CD4-positive, alpha-beta T cell treated with Interleukin-17A for 4 hours (primary cell): ENCODE measurements at regions not wholly inside any gene's neighbourhood (a gene's known extent, or its start where the extent isn't known, plus 50 kb on each side); places are given as distances from the start of the nearest gene placed in this dataset.
"Not testable (repeated sequence)": the region's sequence is repeated elsewhere in the genome, so short reads cannot be mapped to it uniquely, and the experiment has no call there.

Experiments
- DNase-seq: peaks from one replicate; pipeline ENCODE4 v3.0.0-alpha.2; 2020; ENCODE audit warnings: mixed read lengths

DNA sequence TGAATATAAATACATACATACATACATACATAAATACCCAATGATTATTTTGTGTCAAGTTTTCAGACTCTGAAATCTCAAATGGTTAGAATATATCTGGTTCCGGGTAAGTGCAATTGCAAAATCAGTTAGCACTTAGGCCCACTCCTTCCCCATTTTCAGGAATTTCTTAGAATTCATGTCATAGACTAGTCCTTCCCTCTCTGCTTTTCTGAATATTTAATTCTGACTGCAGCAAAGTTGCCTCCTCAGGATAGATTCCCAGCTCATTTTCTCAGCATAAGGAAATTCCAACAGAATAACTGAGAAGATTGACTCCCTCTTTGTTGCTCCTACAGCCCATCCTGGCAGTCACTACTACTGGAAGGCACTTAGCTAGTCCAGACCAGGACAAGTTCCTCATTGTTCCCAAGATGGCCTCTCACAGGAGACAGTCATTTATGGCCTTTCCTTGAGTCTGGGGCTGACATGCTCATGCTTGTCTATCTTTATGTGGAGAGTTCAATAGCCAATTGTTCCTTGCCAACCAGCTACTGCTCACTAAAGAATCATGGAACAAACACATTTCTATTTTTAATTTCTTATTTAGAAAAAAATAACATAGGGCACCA, 142.9 kb upstream of the ITGB1 start:
- DNase-seq: no peak

GRCh38 chr10:33099748-33100147, 141.7 kb upstream of the ITGB1 start:
- no peak for DNase-seq

GRCh38 chr10:33098951-33099663, 141.1 kb upstream of the ITGB1 start:
- DNase-seq: no peak

- DNase-seq: no peak
Observed at GRCh38 chr10:33095867-33096815, 138.1 kb upstream of the ITGB1 start.

- no peak for DNase-seq
Observed at GRCh38 chr10:33094263-33095051, 136.4 kb upstream of the ITGB1 start.

DNA sequence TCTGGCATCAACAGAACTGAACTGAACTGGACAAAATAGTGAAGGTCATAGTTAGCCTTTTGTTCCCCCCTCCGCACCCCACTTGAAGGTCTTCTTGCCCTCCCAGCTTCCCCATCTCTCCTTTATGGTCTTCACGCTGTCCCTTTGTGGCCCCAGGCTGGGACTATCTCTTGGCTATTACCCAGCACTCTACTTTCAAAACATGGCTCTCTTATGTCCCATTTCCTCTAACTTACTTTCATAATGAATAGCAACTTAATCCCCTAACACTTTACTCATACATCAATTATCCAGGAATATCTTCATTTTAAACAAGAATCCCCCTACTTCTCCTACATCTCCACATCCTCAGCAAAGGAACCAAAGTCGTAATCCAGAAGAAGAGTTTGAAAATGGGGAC, 135.3 kb upstream of the ITGB1 start:
- no peak for DNase-seq

DNA sequence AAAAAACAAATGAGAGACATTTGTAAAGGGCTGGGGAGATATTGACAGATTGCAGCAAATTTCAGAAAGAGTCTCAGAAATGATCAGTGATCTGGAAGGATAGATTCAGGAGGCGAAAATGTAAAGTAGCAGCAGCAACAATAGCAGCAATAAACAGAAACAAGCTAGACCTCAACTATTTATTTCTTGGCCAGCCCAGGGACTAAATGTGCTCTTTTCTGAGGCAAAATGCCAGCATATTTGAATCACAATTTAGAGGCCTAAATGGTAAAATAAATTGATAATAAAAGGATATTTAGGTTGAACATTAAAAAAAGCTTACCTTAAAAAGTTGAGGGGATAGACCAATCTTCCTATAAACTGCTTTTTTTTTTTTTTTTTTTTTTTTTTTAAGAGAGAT, 134.6 kb upstream of the ITGB1 start:
- DNase-seq: no peak

DNA sequence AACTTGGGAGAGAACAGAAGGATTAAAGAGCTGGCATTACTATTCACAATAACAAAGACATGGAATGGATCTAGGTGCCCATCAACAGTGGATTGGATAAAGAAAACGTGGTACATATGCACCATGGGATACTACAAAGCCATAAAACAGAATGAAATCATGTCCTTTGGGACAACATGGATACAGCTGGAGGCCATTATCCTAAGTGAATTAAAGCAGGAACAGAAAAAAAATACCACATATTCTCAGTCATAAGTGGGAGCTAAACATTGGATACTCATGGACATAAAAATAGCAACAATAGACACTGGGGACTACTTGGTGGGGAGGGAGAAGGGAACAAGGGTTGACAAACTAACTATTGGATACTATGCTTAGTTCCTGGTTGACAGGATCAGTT, 133.2 kb upstream of the ITGB1 start:
- no peak for DNase-seq

GRCh38 chr10:33088990-33089389, 131.0 kb upstream of the ITGB1 start:
- DNase-seq: no peak

DNA sequence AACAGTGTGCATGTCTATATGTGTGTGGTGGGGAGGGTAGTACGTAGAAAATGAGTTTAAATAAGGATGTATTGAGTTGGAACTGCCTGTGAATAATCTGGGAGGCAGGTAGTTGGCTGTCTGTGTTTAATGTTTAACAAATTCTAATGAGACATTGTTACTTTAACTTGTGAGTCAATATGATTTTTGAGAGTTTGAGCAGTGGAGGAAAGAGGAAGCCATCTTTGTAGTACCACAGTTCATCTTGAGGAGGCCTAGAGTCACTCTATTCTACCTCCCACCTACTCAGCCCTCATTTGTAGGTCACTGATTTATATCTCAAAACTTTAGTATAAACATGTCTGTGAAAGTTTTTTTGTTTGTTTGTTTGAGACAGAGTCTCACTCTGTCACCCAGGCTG, 129.9 kb upstream of the ITGB1 start:
- DNase-seq: no peak

- DNase-seq: peak; percentile 17
Observed at GRCh38 chr10:33087152-33087551, 129.1 kb upstream of the ITGB1 start.

- no peak for DNase-seq
Observed at GRCh38 chr10:33086100-33086499, 128.1 kb upstream of the ITGB1 start.

DNA sequence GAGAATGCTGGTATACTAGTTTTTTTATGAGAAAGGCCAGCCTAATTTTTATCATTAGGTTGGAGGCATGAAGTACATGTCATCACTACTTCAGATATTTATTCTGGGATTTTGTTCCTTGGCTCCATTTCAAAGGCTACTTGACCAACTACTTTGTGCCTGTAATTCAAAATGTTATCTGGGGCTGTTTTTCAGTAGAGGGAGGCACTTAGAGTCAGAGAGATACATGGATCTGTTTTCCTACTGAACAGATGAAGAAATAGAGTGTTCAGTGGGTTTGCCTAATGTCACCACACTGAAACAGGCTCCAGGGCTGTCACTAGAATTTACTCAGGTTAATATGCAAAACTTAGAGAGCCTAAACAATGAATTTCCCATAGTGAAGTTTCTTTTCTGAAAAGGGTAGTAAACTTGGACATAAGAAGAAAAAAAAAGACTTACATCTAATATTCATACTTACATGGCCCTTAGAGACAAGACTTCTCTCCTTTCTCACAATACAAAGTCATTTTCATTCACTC, 127.3 kb upstream of the ITGB1 start:
- DNase-seq: no peak

- DNase-seq: no peak
Observed at GRCh38 chr10:33084453-33084852, 126.4 kb upstream of the ITGB1 start.

GRCh38 chr10:33082373-33082895, 124.4 kb upstream of the ITGB1 start:
- DNase-seq: no peak

GRCh38 chr10:33080467-33080866, 122.4 kb upstream of the ITGB1 start:
- DNase-seq: not testable (repeated sequence)

DNA sequence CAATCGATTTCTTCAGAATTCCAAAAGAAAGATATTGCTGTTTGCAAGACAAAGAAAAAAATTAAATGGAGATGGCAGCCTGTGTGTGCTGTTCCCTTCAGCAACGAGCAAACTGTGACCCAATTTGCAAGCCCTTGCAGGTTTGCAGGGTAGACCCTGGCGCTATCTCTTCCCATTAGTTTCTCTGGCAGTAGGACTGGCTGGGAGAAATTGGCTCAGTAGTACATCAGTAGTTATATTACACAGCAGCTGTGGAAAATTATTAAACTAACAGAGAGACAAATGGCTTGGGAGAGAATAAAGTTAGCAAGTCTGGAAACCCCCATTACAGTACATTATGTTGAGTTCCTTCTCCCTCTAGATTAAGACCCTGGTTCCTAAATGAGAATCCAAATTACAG, 116.4 kb upstream of the ITGB1 start:
- no peak for DNase-seq

GRCh38 chr10:33073641-33074415, 115.8 kb upstream of the ITGB1 start:
- no peak for DNase-seq

GRCh38 chr10:33071857-33072256, 113.8 kb upstream of the ITGB1 start:
- no peak for DNase-seq

GRCh38 chr10:33070101-33070500, 112.1 kb upstream of the ITGB1 start:
- no peak for DNase-seq

GRCh38 chr10:33067917-33068316, 109.9 kb upstream of the ITGB1 start:
- DNase-seq: no peak

DNA sequence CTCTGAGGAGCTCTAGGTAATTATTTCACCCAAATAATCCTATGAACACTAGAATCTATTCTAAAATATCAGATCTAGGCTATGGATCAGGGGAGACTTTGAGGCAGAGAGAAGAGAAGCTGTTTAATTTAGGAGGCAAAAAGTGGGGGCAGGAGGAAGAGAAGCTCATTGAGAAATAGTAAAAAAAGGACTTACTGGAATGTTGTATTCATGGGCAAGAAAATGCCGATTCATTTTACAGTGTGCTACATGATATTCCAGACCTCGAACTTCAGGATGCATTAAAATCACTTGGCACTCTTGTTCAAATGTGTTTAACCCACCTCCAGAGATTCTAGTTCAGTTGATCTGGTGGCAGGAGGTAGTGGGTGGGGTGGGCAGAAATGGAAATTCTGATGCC, 109.5 kb upstream of the ITGB1 start:
- no peak for DNase-seq
